HCT116 (cell line): ENCODE measurements at regions not wholly inside any gene's neighbourhood (a gene's known extent, or its start where the extent isn't known, plus 50 kb on each side); places are given as distances from the start of the nearest gene placed in this dataset.

Experiments used
- ATAC-seq: fragments of 200-7000 bp; cut with Tn5 transposase; 2 replicates; pipeline ENCODE4 v1.9.1; 2020; ENCODE audit warnings: mild to moderate bottlenecking, moderate library complexity
- BruUV-seq: library from RNA; stranded (reverse); fragments of 400-500 nt; replicated peaks from 2 replicates; lab custom pipeline; 2021; lab: Mats Ljungman, UMichigan
- CTCF ChIA-PET: fragments of 300-600 bp; sonication (Branson Sonifier 250); formaldehyde crosslinking; loops from one replicate; lab custom pipeline; 2021; ENCODE audit warnings: antibody characterized with exemption; lab: Charles Lee
- POLR2A ChIA-PET: fragments of 300-600, 350-600 bp; sonication (Branson Sonifier 250); formaldehyde crosslinking; loops from one replicate; lab custom pipeline; 2021; ENCODE audit warnings: antibody characterized with exemption; lab: Charles Lee
- RAD21 ChIA-PET, 2 experiments: fragments of 300-600 bp; sonication (Branson Sonifier 250); formaldehyde crosslinking; loops; one replicate each; lab custom pipeline; 2023; ENCODE audit warnings: low total read pairs in 2 of 2; ENCODE audit not compliant: uncharacterized antibody in 2 of 2, unreplicated experiment in 2 of 2, low non-redundant PET in 1 of 2; lab: Charles Lee
- DNase-seq: peaks from one replicate; pipeline ENCODE4 v3.0.0-alpha.2; 2010; ENCODE audit warnings: low read depth, low spot score
- H2AFZ ChIP-seq: fragments of 200-600 bp; shearing (Covaris generic), sonication (generic); 2 replicates; pipeline ENCODE4 v1.6.1; 2017; ENCODE audit warnings: low read depth, mixed run types, mixed read lengths, antibody characterized with exemption, low read length; ENCODE audit not compliant: poor library complexity, severe bottlenecking
- H3K27ac ChIP-seq: 2 replicates; pipeline ENCODE4 v1.5.1; 2012; ENCODE audit warnings: low read depth, low read length
- H3K27me3 ChIP-seq: fragments of 200-600 bp; sonication (generic); 2 replicates; pipeline ENCODE4 v1.6.1; 2016; ENCODE audit warnings: mixed run types, low read length, mixed read lengths; ENCODE audit not compliant: insufficient read depth
- H3K36me3 ChIP-seq, 2 experiments: fragments of 200-500 bp in 1 of 2; fragments of 200-600 bp in 1 of 2; sonication (Bioruptor generic) in 1 of 2; sonication (generic) in 1 of 2; 2 replicates each; pipeline versions ENCODE4 v1.5.1 to v1.6.1; 2014 to 2016; ENCODE audit warnings: low read length in 2 of 2, inconsistent platforms in 1 of 2, mixed read lengths in 1 of 2, mixed run types in 1 of 2; ENCODE audit not compliant: insufficient read depth in 2 of 2, control insufficient read depth in 1 of 2
- H3K4me1 ChIP-seq, 2 experiments: fragments of 200-600 bp in 1 of 2; sonication (generic) in 1 of 2; 2 replicates each; pipeline versions ENCODE4 v1.5.1 to v1.6.1; 2012 to 2017; ENCODE audit warnings: low read length in 2 of 2, inconsistent platforms in 1 of 2, mild to moderate bottlenecking in 1 of 2, mixed read lengths in 1 of 2, mixed run types in 1 of 2, moderate library complexity in 1 of 2; ENCODE audit not compliant: insufficient read depth in 2 of 2, control insufficient read depth in 1 of 2
- H3K4me2 ChIP-seq: fragments of 200-600 bp; sonication (generic); 2 replicates; pipeline ENCODE4 v1.6.1; 2017; ENCODE audit warnings: mixed run types, low read length, mixed read lengths
- H3K4me3 ChIP-seq, 2 experiments: fragments of 200-600 bp in 1 of 2; sonication (generic) in 1 of 2; replicated peaks in 1 of 2; 2 replicates each; pipeline ENCODE4 v1.5.1; 2011 to 2016; ENCODE audit warnings: low read length in 2 of 2, control low read depth in 1 of 2, low read depth in 1 of 2, mild to moderate bottlenecking in 1 of 2, mixed read lengths in 1 of 2, mixed run types in 1 of 2
- H3K79me2 ChIP-seq: fragments of 200-600 bp; sonication (generic); 2 replicates; pipeline ENCODE4 v1.6.1; 2017; ENCODE audit warnings: mild to moderate bottlenecking, mixed run types, low read length, moderate library complexity, mixed read lengths; ENCODE audit not compliant: insufficient read depth
- H3K9ac ChIP-seq: fragments of 200-600 bp; sonication (generic); 2 replicates; pipeline ENCODE4 v1.6.1; 2016; ENCODE audit warnings: low read length, mixed read lengths
- H3K9me2 ChIP-seq: fragments of 200-600 bp; sonication (generic), shearing (Covaris generic); 2 replicates; pipeline ENCODE4 v1.6.1; 2017; ENCODE audit warnings: mixed run types, mild to moderate bottlenecking, moderate library complexity; ENCODE audit not compliant: insufficient read depth
- H3K9me3 ChIP-seq, 2 experiments: fragments of 200-500 bp in 1 of 2; fragments of 200-600 bp in 1 of 2; sonication (Bioruptor generic) in 1 of 2; sonication (generic) in 1 of 2; 2 replicates each; pipeline ENCODE4 v1.6.1; 2014 to 2017; ENCODE audit warnings: low read length in 2 of 2, mixed read lengths in 2 of 2, inconsistent platforms in 1 of 2, low read depth in 1 of 2, mild to moderate bottlenecking in 1 of 2, mixed run types in 1 of 2, moderate library complexity in 1 of 2; ENCODE audit not compliant: control insufficient read depth in 1 of 2, insufficient read depth in 1 of 2
- H4K20me1 ChIP-seq: fragments of 200-600 bp; sonication (generic), shearing (Covaris generic); 2 replicates; pipeline ENCODE4 v1.6.1; 2017; ENCODE audit warnings: mixed run types, mild to moderate bottlenecking, moderate library complexity; ENCODE audit not compliant: insufficient read depth
- CBX3 ChIP-seq: IDR thresholded peaks from 2 replicates; pipeline ENCODE4 v1.6.1; 2012; ENCODE audit warnings: low read depth
- EZH2phosphoT487 ChIP-seq: fragments of 200-600 bp; IDR thresholded peaks from 2 replicates; pipeline ENCODE4 v1.6.1; 2018; ENCODE audit warnings: antibody characterized with exemption, borderline replicate concordance
- JUND ChIP-seq: IDR thresholded peaks from 2 replicates; pipeline ENCODE4 v1.6.1; 2012
- POLR2A ChIP-seq: IDR thresholded peaks from 2 replicates; pipeline ENCODE4 v1.7.0; 2011; ENCODE audit warnings: borderline replicate concordance; ENCODE audit not compliant: insufficient read depth, insufficient read length; ENCODE audit errors: extremely low read depth
- SRF ChIP-seq: IDR thresholded peaks from 2 replicates; pipeline ENCODE4 v1.6.1; 2012; ENCODE audit warnings: low read depth
- TCF7L2 ChIP-seq: IDR thresholded peaks from 2 replicates; pipeline ENCODE4 v1.7.0; 2011; ENCODE audit warnings: borderline replicate concordance, inconsistent platforms; ENCODE audit not compliant: insufficient read depth, insufficient read length; ENCODE audit errors: extremely low read depth
- YY1 ChIP-seq: IDR thresholded peaks from 2 replicates; pipeline ENCODE4 v1.6.1; 2011; ENCODE audit warnings: low read length, low read depth, moderate library complexity, mild to moderate bottlenecking; ENCODE audit not compliant: insufficient replicate concordance; ENCODE audit errors: extremely low read depth
- ZFX ChIP-seq: fragments of 450-650 bp; IDR thresholded peaks from 2 replicates; pipeline ENCODE4 v1.6.1; 2017
- ZNF274 ChIP-seq: fragments of 200-500 bp; sonication (Bioruptor generic); IDR thresholded peaks from 2 replicates; pipeline ENCODE4 v1.6.1; 2014; ENCODE audit warnings: mild to moderate bottlenecking, low read depth, low read length, inconsistent platforms
- intact Hi-C: fragments of 100-400 bp; cut with micrococcal nuclease; formaldehyde crosslinking; loops from 2 replicates; pipeline ENCODE4 v1.10.0; 2022
- TF ChIP-seq, protein P1 (sequence below): IDR thresholded peaks from 2 replicates; pipeline ENCODE4 v1.6.1; 2012
- TF ChIP-seq, protein P2 (sequence below): IDR thresholded peaks from 2 replicates; pipeline ENCODE4 v1.6.1; 2012; ENCODE audit warnings: low read depth
- TF ChIP-seq, protein P3 (sequence below), 3 experiments: fragments of 200-600 bp in 1 of 3; sonication (generic) in 1 of 3; IDR thresholded peaks in 2 of 3; conservative IDR thresholded peaks in 1 of 3; 2 replicates each; pipeline ENCODE4 v1.5.1; 2012 to 2017; ENCODE audit warnings: low read depth in 2 of 3, low read length in 2 of 3, antibody characterized with exemption in 1 of 3, borderline replicate concordance in 1 of 3, control low read depth in 1 of 3, mild to moderate bottlenecking in 1 of 3, mixed read lengths in 1 of 3, mixed run types in 1 of 3, moderate library complexity in 1 of 3; ENCODE audit not compliant: insufficient read depth in 1 of 3
- TF ChIP-seq, protein P4 (sequence below): IDR thresholded peaks from 2 replicates; pipeline ENCODE4 v1.6.1; 2011; ENCODE audit warnings: mild to moderate bottlenecking, low read length, moderate library complexity; ENCODE audit not compliant: insufficient replicate concordance; ENCODE audit errors: extremely low read depth

DNA sequence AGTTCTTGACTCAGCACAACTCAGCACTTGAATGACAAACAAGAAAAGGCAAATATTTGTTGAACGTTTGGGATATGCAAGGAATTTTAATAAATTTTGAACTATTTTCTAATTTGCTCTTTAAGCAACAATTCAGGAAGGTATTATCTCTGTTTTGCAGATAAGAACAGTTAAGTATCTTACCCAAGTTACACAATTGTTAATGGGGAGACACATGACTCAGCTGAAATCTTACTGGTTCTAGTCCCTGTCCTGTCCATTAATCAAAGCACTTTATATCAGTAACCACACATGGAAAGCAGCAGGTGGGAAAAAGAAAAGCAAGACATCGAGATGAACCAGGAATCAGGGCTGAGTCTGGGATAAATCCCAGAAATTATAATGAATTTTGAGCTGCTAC, 493.9 kb upstream of the PIK3C3 start:
- no peak overlapping the region for H2AFZ ChIP-seq
- ChIA-PET RAD21 (no interaction called here), CTCF (no interaction called here), POLR2A (no interaction called here)
- no TSS peak for BruUV-seq
- TF ChIP-seq, protein P1, sequence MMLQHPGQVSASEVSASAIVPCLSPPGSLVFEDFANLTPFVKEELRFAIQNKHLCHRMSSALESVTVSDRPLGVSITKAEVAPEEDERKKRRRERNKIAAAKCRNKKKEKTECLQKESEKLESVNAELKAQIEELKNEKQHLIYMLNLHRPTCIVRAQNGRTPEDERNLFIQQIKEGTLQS = no peak
- TF ChIP-seq ZNF274 = no peak
- TF ChIP-seq, protein P2, sequence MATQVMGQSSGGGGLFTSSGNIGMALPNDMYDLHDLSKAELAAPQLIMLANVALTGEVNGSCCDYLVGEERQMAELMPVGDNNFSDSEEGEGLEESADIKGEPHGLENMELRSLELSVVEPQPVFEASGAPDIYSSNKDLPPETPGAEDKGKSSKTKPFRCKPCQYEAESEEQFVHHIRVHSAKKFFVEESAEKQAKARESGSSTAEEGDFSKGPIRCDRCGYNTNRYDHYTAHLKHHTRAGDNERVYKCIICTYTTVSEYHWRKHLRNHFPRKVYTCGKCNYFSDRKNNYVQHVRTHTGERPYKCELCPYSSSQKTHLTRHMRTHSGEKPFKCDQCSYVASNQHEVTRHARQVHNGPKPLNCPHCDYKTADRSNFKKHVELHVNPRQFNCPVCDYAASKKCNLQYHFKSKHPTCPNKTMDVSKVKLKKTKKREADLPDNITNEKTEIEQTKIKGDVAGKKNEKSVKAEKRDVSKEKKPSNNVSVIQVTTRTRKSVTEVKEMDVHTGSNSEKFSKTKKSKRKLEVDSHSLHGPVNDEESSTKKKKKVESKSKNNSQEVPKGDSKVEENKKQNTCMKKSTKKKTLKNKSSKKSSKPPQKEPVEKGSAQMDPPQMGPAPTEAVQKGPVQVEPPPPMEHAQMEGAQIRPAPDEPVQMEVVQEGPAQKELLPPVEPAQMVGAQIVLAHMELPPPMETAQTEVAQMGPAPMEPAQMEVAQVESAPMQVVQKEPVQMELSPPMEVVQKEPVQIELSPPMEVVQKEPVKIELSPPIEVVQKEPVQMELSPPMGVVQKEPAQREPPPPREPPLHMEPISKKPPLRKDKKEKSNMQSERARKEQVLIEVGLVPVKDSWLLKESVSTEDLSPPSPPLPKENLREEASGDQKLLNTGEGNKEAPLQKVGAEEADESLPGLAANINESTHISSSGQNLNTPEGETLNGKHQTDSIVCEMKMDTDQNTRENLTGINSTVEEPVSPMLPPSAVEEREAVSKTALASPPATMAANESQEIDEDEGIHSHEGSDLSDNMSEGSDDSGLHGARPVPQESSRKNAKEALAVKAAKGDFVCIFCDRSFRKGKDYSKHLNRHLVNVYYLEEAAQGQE = no peak
- TF ChIP-seq TCF7L2 = no peak
- TF ChIP-seq YY1 = no peak
- TF ChIP-seq POLR2A = no peak
- no peak for TF ChIP-seq CBX3
- TF ChIP-seq, protein P3, sequence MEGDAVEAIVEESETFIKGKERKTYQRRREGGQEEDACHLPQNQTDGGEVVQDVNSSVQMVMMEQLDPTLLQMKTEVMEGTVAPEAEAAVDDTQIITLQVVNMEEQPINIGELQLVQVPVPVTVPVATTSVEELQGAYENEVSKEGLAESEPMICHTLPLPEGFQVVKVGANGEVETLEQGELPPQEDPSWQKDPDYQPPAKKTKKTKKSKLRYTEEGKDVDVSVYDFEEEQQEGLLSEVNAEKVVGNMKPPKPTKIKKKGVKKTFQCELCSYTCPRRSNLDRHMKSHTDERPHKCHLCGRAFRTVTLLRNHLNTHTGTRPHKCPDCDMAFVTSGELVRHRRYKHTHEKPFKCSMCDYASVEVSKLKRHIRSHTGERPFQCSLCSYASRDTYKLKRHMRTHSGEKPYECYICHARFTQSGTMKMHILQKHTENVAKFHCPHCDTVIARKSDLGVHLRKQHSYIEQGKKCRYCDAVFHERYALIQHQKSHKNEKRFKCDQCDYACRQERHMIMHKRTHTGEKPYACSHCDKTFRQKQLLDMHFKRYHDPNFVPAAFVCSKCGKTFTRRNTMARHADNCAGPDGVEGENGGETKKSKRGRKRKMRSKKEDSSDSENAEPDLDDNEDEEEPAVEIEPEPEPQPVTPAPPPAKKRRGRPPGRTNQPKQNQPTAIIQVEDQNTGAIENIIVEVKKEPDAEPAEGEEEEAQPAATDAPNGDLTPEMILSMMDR (IDR thresholded peaks at IDR 0.05 in 2 of 3, conservative IDR thresholded peaks at IDR 0.05 in 1 of 3; ENCODE audit: borderline replicate concordance in 1 of 3, insufficient read depth in 1 of 3, low read depth in 2 of 3, low read length in 2 of 3) = no peak
- no peak for TF ChIP-seq JUND
- no peak for TF ChIP-seq ZFX
- no peak for TF ChIP-seq EZH2phosphoT487
- TF ChIP-seq SRF = no peak
- TF ChIP-seq, protein P4, sequence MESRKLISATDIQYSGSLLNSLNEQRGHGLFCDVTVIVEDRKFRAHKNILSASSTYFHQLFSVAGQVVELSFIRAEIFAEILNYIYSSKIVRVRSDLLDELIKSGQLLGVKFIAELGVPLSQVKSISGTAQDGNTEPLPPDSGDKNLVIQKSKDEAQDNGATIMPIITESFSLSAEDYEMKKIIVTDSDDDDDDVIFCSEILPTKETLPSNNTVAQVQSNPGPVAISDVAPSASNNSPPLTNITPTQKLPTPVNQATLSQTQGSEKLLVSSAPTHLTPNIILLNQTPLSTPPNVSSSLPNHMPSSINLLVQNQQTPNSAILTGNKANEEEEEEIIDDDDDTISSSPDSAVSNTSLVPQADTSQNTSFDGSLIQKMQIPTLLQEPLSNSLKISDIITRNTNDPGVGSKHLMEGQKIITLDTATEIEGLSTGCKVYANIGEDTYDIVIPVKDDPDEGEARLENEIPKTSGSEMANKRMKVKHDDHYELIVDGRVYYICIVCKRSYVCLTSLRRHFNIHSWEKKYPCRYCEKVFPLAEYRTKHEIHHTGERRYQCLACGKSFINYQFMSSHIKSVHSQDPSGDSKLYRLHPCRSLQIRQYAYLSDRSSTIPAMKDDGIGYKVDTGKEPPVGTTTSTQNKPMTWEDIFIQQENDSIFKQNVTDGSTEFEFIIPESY = no peak
- no peaks in the 10 kb centered on the region for H3K36me3 ChIP-seq
- H3K9me2 ChIP-seq = no peaks in the 10 kb centered on the region
- H4K20me1 ChIP-seq = no peaks in the 10 kb centered on the region
- no peaks in the 10 kb centered on the region for H3K4me1 ChIP-seq
- H3K27ac ChIP-seq = no peak overlapping the region
- H3K4me3 ChIP-seq = no peak overlapping the region
- H3K9ac ChIP-seq = no peak overlapping the region
- no peaks in the 10 kb centered on the region for H3K79me2 ChIP-seq
- intact Hi-C loops = no loop called here
- no peaks in the 10 kb centered on the region for H3K27me3 ChIP-seq
- ATAC-seq (no peak), DNase-seq (no peak)
- H3K9me3 ChIP-seq = peaks cover 17 to 20% of the 10 kb centered on the region in 2 experiments; a peak in 2 of 4 replicates
- no peak overlapping the region for H3K4me2 ChIP-seq
